ENCODE measurements at regions not wholly inside any gene's neighbourhood (a gene's known extent, or its start where the extent isn't known, plus 50 kb on each side); places are given as distances from the start of the nearest gene placed in this dataset.
"Not testable (repeated sequence)": the region's sequence is repeated elsewhere in the genome, so short reads cannot be mapped to it uniquely, and the experiment has no call there.

DNA sequence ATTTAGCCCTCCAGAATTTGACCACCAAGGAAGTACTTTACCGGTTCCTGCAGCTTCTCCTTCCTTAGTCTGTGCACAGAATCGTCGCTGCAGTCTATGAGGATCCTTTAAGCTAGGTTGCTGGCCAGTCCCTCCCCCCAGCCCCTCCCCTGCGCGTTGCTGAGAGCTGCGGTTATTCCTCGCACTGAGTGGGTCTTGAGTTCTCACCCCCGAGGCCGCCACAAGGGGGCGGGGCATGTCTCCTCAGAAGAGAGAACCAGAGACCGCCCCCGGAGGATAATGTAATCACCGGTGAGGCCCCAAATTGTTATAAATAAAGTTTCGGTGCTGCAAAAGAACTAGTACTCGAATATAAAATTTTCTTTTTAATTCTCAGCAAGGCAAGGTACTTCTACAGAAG lies 1184.9 kb upstream of the CDH2 start:
- no peak for ATAC-seq (replicated peaks)

DNA sequence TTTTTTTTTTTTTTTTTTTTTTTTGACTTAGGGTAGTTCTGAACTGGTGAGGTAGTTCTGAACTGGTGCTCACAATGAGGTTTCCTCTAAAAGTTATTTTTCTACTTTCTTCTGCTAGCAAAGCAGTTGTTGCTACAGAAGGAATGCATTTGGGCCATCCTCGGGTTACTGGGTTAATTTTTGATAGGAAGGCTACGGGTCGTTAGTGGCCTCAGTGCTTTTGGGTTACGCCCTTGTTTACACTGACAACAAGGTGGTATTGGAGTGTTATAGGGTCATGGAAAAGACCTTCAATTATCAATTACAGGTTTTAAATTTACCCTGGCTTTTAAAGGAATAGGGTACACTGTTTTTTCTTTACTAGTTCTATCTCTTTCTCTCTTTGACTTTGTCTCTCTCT lies 1183.7 kb upstream of the CDH2 start:
- not testable (repeated sequence) for H3K36me3 Mint-ChIP-seq (ENCODE audit: insufficient read depth); H3K4me3 Mint-ChIP-seq; ATAC-seq (replicated peaks); DNase-seq; H3K27ac Mint-ChIP-seq; H3K27me3 Mint-ChIP-seq; H3K4me1 Mint-ChIP-seq (ENCODE audit: low read depth in 2 of 2)
- H3K9me3 Mint-ChIP-seq = peaks cover 10 to 27% of the 10 kb centered on the region in 2 donors

More for the DNA sequence above, 1184.9 kb upstream of the CDH2 start:
- Mint-ChIP-seq H3K9me3 (peaks cover 6 to 19% of the 10 kb centered on the region in 2 donors), H3K27ac (no peak overlapping the region), H3K4me3 (no peak overlapping the region), H3K4me1 (ENCODE audit: low read depth in 2 of 2) (no peaks in the 10 kb centered on the region), H3K36me3 (ENCODE audit: insufficient read depth) (no peaks in the 10 kb centered on the region), H3K27me3 (no peaks in the 10 kb centered on the region)
- no peak for DNase-seq

- H3K9me3 Mint-ChIP-seq = peaks cover 14 to 36% of the 10 kb centered on the region in 2 donors
- not testable (repeated sequence) for H3K27me3 Mint-ChIP-seq; H3K4me1 Mint-ChIP-seq (ENCODE audit: low read depth in 2 of 2); ATAC-seq (replicated peaks); DNase-seq; H3K27ac Mint-ChIP-seq; H3K4me3 Mint-ChIP-seq; H3K36me3 Mint-ChIP-seq (ENCODE audit: insufficient read depth)
Measured at GRCh38 chr18:29359222-29359621, 1182.3 kb upstream of the CDH2 start.

DNA sequence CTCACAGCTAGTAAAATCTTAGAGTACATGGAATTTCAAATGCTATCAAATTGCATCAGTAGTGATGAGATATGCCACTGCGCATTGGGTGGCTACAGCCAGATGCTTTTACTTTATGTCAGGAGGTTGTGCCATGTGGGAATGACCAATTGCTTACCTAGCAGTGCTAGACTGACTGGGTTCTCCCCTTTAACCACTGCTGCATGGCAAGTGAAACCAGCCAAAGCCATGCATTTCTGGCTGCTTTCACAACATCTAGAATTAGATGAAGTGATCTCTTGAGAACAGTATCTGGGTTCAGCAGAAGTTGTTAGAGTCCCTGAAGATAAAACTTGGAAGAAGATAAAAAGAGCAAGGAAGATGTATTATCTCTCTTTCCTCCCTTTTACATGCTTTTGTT lies 1174.2 kb upstream of the CDH2 start:
- Mint-ChIP-seq H3K9me3 (peaks cover 9 to 16% of the 10 kb centered on the region in 2 donors), H3K4me1 (ENCODE audit: low read depth in 2 of 2) (no peaks in the 10 kb centered on the region), H3K27ac (no peak overlapping the region), H3K27me3 (no peaks in the 10 kb centered on the region), H3K4me3 (no peak overlapping the region), H3K36me3 (ENCODE audit: insufficient read depth) (peaks cover 3% of the 10 kb centered on the region)
- ATAC-seq (replicated peaks) (no peak), DNase-seq (no peak)

DNA sequence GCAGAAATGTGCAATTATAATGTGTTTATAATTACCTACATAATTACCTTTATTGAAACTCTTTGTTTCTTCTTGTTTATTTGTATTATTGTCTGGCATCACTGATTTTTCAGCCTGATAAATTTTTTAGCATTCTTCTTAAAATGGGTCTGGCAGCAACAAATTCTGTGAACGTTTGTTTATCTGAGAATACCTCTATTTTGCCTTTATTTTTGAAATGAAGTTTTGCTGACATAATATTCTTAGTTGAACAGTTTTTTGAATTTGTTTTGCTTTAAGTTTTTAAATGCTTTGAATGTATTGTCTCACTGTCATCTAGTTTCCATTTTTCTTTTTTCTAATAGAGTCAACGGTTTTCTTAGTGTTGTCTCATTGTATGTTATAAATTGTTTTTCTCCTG lies 1152.0 kb upstream of the CDH2 start:
- Mint-ChIP-seq H3K27me3 (no peaks in the 10 kb centered on the region), H3K27ac (no peak overlapping the region), H3K9me3 (peaks cover 15 to 30% of the 10 kb centered on the region in 2 donors), H3K4me3 (no peak overlapping the region), H3K4me1 (ENCODE audit: low read depth in 2 of 2) (no peaks in the 10 kb centered on the region), H3K36me3 (ENCODE audit: insufficient read depth) (no peaks in the 10 kb centered on the region)
- no peak for DNase-seq
- no peak for ATAC-seq (replicated peaks)

- peaks cover 9 to 23% of the 10 kb centered on the region in 2 donors for H3K9me3 Mint-ChIP-seq
- no peak overlapping the region for H3K27ac Mint-ChIP-seq
- H3K4me1 Mint-ChIP-seq (ENCODE audit: low read depth in 2 of 2) = no peaks in the 10 kb centered on the region
- DNase-seq = no peak
- H3K27me3 Mint-ChIP-seq = no peaks in the 10 kb centered on the region
- H3K4me3 Mint-ChIP-seq = no peak overlapping the region
- H3K36me3 Mint-ChIP-seq (ENCODE audit: insufficient read depth) = no peaks in the 10 kb centered on the region
- ATAC-seq (replicated peaks) = no peak
Measured at GRCh38 chr18:29326214-29326613, 1149.3 kb upstream of the CDH2 start.

DNA sequence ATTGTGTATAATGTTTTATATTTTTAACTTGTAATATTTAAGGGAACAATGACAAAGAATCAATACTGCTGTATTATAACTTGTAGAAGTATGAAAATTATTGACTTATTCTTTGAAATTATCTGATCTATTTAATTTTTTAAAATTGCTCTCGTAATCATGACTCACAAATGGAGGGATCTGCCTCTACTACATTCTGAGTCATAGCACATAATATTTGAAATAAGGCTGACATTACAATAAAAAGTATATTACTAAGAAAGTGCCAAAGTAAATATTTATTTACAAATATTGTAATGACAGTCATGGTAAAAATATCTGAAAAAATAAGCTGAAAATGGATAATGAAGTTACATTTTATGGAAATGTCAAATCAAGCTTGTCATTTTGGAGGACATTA lies 1144.6 kb upstream of the CDH2 start:
- Mint-ChIP-seq H3K4me3 (no peak overlapping the region), H3K27ac (no peak overlapping the region), H3K4me1 (ENCODE audit: low read depth in 2 of 2) (no peaks in the 10 kb centered on the region), H3K36me3 (ENCODE audit: insufficient read depth) (no peaks in the 10 kb centered on the region), H3K27me3 (no peaks in the 10 kb centered on the region), H3K9me3 (peaks cover 6 to 13% of the 10 kb centered on the region in 2 donors)
- ATAC-seq (replicated peaks) (no peak), DNase-seq (no peak)

DNA sequence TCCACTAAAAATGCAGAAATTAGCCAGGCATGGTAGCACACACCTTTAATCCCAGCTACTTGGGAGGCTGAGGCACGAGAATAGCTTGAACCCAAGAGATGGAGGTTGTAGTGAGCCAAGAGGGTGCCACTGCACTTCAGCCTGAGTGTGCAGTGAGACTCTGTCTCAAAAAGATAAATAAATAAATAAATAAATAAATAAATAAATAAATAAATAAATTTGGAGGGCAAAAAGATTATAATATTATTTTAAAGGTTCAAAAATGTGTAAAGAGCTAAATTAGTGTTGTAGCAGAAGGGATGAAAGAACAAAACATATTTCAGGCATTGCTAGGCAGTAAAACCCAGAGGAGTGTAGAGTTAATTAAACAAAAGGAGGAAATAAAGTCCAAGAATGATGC lies 1136.4 kb upstream of the CDH2 start:
- Mint-ChIP-seq H3K9me3 (peaks cover 2 to 8% of the 10 kb centered on the region in 2 donors), H3K4me3 (no peak overlapping the region), H3K27me3 (no peaks in the 10 kb centered on the region), H3K4me1 (ENCODE audit: low read depth in 2 of 2) (no peaks in the 10 kb centered on the region), H3K27ac (no peak overlapping the region), H3K36me3 (ENCODE audit: insufficient read depth) (no peaks in the 10 kb centered on the region)
- no peak for DNase-seq
- ATAC-seq (replicated peaks) = no peak

GRCh38 chr18:29311580-29311979 lies 1134.7 kb upstream of the CDH2 start:
- H3K27ac Mint-ChIP-seq = no peak overlapping the region
- ATAC-seq (replicated peaks) (no peak), DNase-seq (no peak)
- peaks cover 2 to 8% of the 10 kb centered on the region in 2 donors for H3K9me3 Mint-ChIP-seq
- no peak overlapping the region for H3K4me3 Mint-ChIP-seq
- H3K27me3 Mint-ChIP-seq = no peaks in the 10 kb centered on the region
- H3K4me1 Mint-ChIP-seq (ENCODE audit: low read depth in 2 of 2) = no peaks in the 10 kb centered on the region
- H3K36me3 Mint-ChIP-seq (ENCODE audit: insufficient read depth) = no peaks in the 10 kb centered on the region

DNA sequence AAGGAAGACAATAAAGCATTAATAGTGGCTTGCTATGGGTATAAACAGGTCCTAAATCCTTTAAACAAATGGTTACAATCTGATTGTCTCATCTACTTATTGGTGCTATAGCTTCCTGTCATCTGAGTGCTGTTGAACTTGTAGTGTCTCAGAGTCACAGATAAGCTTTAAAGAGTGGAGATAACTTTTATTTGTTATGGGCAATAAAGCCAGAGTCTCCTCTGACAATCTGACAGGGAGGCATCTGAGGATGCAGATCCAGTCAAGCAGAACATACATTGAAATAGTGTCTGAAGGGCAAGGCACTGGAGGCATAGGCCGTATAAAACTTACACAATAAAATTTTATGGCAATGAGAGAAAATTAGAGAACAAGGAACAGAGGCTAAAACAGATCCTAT lies 1132.4 kb upstream of the CDH2 start:
- ATAC-seq (replicated peaks) = no peak
- DNase-seq = no peak
- Mint-ChIP-seq H3K4me1 (ENCODE audit: low read depth in 2 of 2) (no peaks in the 10 kb centered on the region), H3K36me3 (ENCODE audit: insufficient read depth) (no peaks in the 10 kb centered on the region), H3K27ac (no peak overlapping the region), H3K4me3 (no peak overlapping the region), H3K27me3 (no peaks in the 10 kb centered on the region), H3K9me3 (peaks cover 6 to 8% of the 10 kb centered on the region in 2 donors)

- H3K36me3 Mint-ChIP-seq (ENCODE audit: insufficient read depth) = no peaks in the 10 kb centered on the region
- H3K4me3 Mint-ChIP-seq = no peak overlapping the region
- ATAC-seq (replicated peaks) = no peak
- no peaks in the 10 kb centered on the region for H3K4me1 Mint-ChIP-seq (ENCODE audit: low read depth in 2 of 2)
- no peak for DNase-seq
- no peak overlapping the region for H3K27ac Mint-ChIP-seq
- no peaks in the 10 kb centered on the region for H3K27me3 Mint-ChIP-seq
- H3K9me3 Mint-ChIP-seq = peaks cover 6 to 8% of the 10 kb centered on the region in 2 donors
Measured at GRCh38 chr18:29307982-29308381, 1131.1 kb upstream of the CDH2 start.

DNA sequence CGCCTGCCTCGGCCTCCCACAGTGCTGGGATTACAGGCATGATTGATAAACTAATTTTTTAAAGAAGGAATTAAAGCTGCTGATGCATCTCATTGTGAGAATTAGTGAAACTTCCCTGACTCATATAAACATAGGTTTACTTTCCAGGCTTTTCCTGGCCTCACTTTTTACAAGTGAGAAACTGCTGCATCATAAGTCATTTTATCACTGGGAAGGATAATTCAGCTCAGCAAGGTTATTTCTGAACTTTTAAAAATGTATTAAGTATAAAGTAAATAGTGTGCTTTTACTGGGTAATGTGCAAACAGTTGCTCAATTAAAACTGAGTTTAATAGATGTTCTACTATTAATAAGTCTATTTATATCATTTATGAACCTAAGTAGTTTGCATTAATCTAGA lies 1130.3 kb upstream of the CDH2 start:
- ATAC-seq (replicated peaks) (no peak), DNase-seq (no peak)
- Mint-ChIP-seq H3K4me1 (ENCODE audit: low read depth in 2 of 2) (no peaks in the 10 kb centered on the region), H3K9me3 (peaks cover 3% of the 10 kb centered on the region in 2 donors), H3K36me3 (ENCODE audit: insufficient read depth) (no peaks in the 10 kb centered on the region), H3K27me3 (no peaks in the 10 kb centered on the region), H3K27ac (no peak overlapping the region), H3K4me3 (no peak overlapping the region)

GRCh38 chr18:29305516-29305915 lies 1128.6 kb upstream of the CDH2 start:
- H3K27ac Mint-ChIP-seq = no peak overlapping the region
- DNase-seq = no peak
- H3K4me1 Mint-ChIP-seq (ENCODE audit: low read depth in 2 of 2) = no peaks in the 10 kb centered on the region

GRCh38 chr18:29301048-29301447 lies 1124.1 kb upstream of the CDH2 start:
- H3K4me1 Mint-ChIP-seq (ENCODE audit: low read depth in 2 of 2) = no peaks in the 10 kb centered on the region
- no peak overlapping the region for H3K4me3 Mint-ChIP-seq
- H3K27me3 Mint-ChIP-seq = no peaks in the 10 kb centered on the region
- H3K36me3 Mint-ChIP-seq (ENCODE audit: insufficient read depth) = no peaks in the 10 kb centered on the region
- H3K9me3 Mint-ChIP-seq = peaks cover 7 to 13% of the 10 kb centered on the region in 2 donors
- ATAC-seq (replicated peaks) (no peak), DNase-seq (no peak)
- H3K27ac Mint-ChIP-seq = no peak overlapping the region

More at GRCh38 chr18:29305516-29305915, 1128.6 kb upstream of the CDH2 start:
- Mint-ChIP-seq H3K27me3 (no peaks in the 10 kb centered on the region), H3K4me3 (no peak overlapping the region), H3K36me3 (ENCODE audit: insufficient read depth) (no peaks in the 10 kb centered on the region), H3K9me3 (peaks cover 0 to 5% of the 10 kb centered on the region in 2 donors)
- ATAC-seq (replicated peaks) = no peak

GRCh38 chr18:29285471-29285870 lies 1108.5 kb upstream of the CDH2 start:
- Mint-ChIP-seq H3K27me3 (no peaks in the 10 kb centered on the region), H3K4me3 (no peak overlapping the region), H3K36me3 (ENCODE audit: insufficient read depth) (no peaks in the 10 kb centered on the region), H3K27ac (no peak overlapping the region), H3K4me1 (ENCODE audit: low read depth in 2 of 2) (no peaks in the 10 kb centered on the region), H3K9me3 (peaks cover 10 to 17% of the 10 kb centered on the region in 2 donors)
- DNase-seq (no peak), ATAC-seq (replicated peaks) (no peak)

All from effector memory CD8-positive, alpha-beta T cell (primary cell).